ENCODE measurements at regions not wholly inside any gene's neighbourhood (a gene's known extent, or its start where the extent isn't known, plus 50 kb on each side); places are given as distances from the start of the nearest gene placed in this dataset.

DNA sequence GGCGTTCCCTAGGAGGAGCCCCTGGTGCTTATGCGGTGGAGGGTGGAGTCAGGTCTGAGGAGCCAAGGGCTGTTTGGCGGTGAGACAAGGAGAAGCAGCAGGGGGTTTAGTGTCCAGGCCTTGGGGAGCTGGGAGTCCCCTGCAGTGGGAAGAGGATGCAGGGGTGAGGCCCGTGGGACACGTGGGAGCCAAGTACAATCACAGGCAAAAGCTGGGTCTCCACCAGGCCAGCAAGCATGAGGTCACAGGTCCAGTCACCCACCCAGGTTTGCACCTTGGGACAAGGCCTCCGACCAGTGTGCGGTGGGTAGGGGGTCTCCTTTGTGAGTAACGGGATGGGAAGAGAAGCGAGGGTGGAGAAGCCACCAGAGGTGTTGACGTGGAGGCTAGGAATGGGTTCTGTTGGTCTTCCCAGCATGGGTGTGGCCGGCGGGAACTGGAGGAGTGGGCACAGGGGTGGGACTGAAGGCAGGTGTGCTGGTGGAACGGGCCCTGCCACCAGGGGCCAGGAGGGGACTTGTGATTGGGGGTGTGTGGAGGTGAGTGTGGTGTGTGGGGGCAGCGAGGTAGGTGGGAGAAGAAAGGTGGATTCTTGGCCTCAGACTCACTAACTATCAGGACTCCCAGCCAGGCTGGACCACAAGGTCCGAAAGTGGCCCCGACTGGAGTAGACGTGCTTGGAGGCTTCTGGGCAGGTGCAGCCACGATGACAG is 953.6 kb downstream of the TBC1D22A start:
- no peak for DNase-seq (ENCODE audit: extremely low read depth, low read depth)
- TF ChIP-seq, protein P1, sequence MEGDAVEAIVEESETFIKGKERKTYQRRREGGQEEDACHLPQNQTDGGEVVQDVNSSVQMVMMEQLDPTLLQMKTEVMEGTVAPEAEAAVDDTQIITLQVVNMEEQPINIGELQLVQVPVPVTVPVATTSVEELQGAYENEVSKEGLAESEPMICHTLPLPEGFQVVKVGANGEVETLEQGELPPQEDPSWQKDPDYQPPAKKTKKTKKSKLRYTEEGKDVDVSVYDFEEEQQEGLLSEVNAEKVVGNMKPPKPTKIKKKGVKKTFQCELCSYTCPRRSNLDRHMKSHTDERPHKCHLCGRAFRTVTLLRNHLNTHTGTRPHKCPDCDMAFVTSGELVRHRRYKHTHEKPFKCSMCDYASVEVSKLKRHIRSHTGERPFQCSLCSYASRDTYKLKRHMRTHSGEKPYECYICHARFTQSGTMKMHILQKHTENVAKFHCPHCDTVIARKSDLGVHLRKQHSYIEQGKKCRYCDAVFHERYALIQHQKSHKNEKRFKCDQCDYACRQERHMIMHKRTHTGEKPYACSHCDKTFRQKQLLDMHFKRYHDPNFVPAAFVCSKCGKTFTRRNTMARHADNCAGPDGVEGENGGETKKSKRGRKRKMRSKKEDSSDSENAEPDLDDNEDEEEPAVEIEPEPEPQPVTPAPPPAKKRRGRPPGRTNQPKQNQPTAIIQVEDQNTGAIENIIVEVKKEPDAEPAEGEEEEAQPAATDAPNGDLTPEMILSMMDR (IDR thresholded peaks at IDR 0.05; ENCODE audit: low read depth, low read length): no peak

DNA sequence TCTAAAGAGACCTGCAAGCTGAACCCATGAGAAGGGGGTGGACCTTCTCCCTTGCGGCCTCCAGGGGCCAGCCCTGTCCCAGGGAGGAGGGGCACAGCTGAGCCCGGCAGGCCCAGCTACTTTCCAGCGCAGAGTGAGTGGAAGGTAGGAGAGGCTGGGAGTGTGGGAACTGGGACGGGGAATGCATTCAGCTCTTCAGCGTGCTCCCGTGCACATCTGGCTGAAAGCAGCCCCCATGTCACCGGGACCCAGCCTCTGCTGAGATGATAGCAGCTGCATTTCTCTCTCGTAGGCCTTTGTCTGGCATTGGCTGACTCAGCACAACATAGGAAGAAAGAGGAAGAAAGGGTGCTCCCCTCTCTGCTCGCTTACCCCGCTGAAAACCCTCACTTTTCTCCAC is 951.5 kb downstream of the TBC1D22A start:
- TF ChIP-seq, protein P1 (IDR thresholded peaks at IDR 0.05; ENCODE audit: low read depth, low read length): no peak
- DNase-seq (ENCODE audit: extremely low read depth, low read depth): no peak

DNA sequence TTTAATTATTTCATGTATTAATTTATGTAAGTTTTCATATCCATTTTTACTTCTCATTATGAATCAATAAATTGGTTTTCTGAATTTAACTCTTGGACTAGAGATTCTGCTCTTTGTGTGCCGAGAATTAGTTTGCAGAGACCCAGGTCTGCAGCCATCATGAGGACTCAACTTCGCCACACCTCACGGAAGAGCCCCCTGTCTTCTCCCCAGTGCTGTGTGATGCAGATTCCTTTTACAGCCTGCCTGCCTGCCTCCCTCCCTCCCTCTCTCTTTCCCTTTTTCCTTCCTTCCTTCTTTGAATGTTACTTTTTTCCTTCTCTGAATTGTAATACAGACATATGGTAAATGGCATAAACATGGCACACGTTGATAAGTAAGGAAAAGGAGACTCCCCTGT is 947.7 kb downstream of the TBC1D22A start:
- TF ChIP-seq, protein P1 (IDR thresholded peaks at IDR 0.05; ENCODE audit: low read depth, low read length): no peak
- no peak for DNase-seq (ENCODE audit: extremely low read depth, low read depth)

DNA sequence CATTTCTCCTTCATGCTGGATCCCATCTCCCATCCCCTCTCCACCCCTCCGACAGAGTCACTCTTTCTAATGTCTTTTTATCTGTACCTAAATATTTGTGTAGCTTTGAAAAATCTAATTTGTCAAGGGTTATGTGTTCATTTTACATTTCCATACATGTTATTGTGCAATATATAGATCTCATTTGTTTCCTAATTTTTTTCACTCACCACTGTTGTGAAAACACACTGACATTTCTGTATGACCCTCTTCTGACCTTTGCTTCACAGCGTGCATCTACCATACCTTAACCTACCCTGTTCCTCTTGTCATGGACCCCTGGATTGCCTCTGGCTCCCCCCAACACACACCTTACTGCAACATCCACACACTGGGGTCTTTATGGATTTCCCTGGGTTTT is 942.9 kb downstream of the TBC1D22A start:
- TF ChIP-seq, protein P1 (IDR thresholded peaks at IDR 0.05; ENCODE audit: low read depth, low read length): no peak
- DNase-seq (ENCODE audit: extremely low read depth, low read depth): no peak

DNA sequence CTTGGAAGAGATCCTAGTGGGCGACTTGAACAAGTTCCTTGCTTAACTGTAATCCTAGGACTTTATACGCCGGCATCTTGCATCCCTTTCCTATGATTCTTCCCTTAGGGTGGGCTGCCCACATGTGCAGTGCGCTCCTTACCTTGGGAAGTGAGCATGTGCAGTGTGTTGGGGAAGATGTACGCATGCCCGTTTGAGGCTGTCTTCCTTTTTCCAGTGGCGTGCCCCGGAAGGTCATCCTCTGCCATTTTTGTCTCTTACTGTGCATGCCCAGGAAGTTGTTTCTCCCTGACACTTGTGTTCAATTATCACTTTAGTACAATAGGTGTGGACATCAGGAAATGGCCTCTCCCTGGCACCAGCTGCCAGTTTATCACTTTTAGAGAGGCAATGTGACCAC is 936.5 kb downstream of the TBC1D22A start:
- TF ChIP-seq, protein P1 (IDR thresholded peaks at IDR 0.05; ENCODE audit: low read depth, low read length): no peak
- DNase-seq (ENCODE audit: extremely low read depth, low read depth): no peak

DNA sequence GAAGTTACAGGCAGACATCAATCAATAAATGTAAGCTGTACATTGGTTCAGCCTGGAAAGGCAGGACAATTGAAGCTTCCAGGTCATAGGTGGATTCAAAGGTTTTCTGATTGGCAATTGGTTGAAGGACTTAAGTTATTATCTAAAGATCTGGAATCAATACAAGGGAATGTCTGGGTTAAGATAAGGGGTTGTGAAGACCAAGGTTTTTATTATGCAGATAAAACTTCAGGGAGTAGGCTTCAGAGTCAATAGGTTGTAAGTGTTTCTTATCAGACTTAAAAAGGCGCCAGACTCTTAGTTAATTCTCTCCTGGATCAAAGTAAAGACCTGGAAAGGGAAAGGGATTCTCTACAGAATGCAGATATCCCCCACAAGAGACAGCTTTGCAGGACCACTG is 935.4 kb downstream of the TBC1D22A start:
- TF ChIP-seq, protein P1 (IDR thresholded peaks at IDR 0.05; ENCODE audit: low read depth, low read length): no peak
- no peak for DNase-seq (ENCODE audit: extremely low read depth, low read depth)

DNA sequence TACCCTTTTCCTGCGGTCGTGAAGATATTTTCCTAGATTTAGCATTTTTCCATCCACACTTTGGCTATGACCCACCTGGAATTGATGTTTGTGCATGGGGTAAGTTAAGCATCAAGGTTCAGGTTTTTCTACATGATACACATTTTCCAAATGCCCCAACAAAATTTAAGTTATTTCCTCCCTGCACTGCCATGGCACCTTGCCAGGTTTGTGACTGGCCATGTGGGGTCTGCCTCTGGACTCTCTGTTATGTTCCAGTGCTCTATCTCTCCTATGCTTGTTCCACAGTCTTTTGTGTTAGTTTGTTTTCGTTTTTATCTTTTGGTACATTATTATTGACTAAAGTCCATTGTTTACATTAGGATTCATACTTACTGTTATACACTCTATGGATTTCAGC is 934.3 kb downstream of the TBC1D22A start:
- TF ChIP-seq, protein P1 (IDR thresholded peaks at IDR 0.05; ENCODE audit: low read depth, low read length): no peak
- DNase-seq (ENCODE audit: extremely low read depth, low read depth): no peak
